ENCODE measurements at regions not wholly inside any gene's neighbourhood (a gene's known extent, or its start where the extent isn't known, plus 50 kb on each side); places are given as distances from the start of the nearest gene placed in this dataset.

- Histone ChIP-seq H3K36me3 (ENCODE audit: control insufficient read depth in 2 of 2, extremely low read depth in 1 of 2, insufficient read depth in 2 of 2, low read length in 2 of 2) (no peaks in the 10 kb centered on the region), H3K27me3 (ENCODE audit: control insufficient read depth, extremely low read depth, insufficient read depth, low read length) (peaks cover 6% of the 10 kb centered on the region), H3K4me3 (ENCODE audit: control insufficient read depth in 2 of 3, extremely low read depth in 1 of 3, insufficient read depth in 2 of 3, low read depth in 1 of 3, low read length in 3 of 3) (no peak overlapping the region), H4K20me1 (ENCODE audit: control insufficient read depth, extremely low read depth, insufficient read depth, low read length) (no peaks in the 10 kb centered on the region), H3K79me2 (ENCODE audit: control insufficient read depth, insufficient read depth, low read length) (no peaks in the 10 kb centered on the region), H3K9ac (ENCODE audit: control insufficient read depth, extremely low read depth, insufficient read depth, low read length) (no peak overlapping the region), H3K4me2 (ENCODE audit: control insufficient read depth, extremely low read depth, insufficient read depth, low read depth, low read length) (no peak overlapping the region), H3K27ac (ENCODE audit: control insufficient read depth, insufficient read depth, low read length) (no peak overlapping the region), H3K9me3 (ENCODE audit: control insufficient read depth, low read depth, low read length) (no peaks in the 10 kb centered on the region), H3K9me1 (ENCODE audit: control insufficient read depth, extremely low read depth, insufficient read depth, low read length) (no peaks in the 10 kb centered on the region), H3K4me1 (ENCODE audit: control insufficient read depth, extremely low read depth, insufficient read depth, low read length) (no peaks in the 10 kb centered on the region), H2AFZ (ENCODE audit: control insufficient read depth, low read length) (no peak overlapping the region)
- no peak for DNase-seq (ENCODE audit: low read depth, low spot score)
- dilution Hi-C loops (cut with MboI; ENCODE audit: extremely low pct_ligation_motif_present, low sequenced_read_pairs) = no loop called here
- no peak for TF ChIP-seq CTCF (optimal IDR thresholded peaks at IDR 0.05 in 1 of 3, IDR thresholded peaks at IDR 0.05 in 1 of 3, conservative IDR thresholded peaks at IDR 0.05 in 1 of 3; ENCODE audit: extremely low read depth in 1 of 3, insufficient read depth in 2 of 3, low read length in 3 of 3)
- no peak for TF ChIP-seq EZH2 (IDR thresholded peaks at IDR 0.05; ENCODE audit: low read length)
- FAIRE-seq = no peak
Measured at GRCh38 chr9:87359958-87360601, 137.6 kb upstream of the DAPK1 start.

- H3K27ac ChIP-seq (ENCODE audit: control insufficient read depth, insufficient read depth, low read length) = no peak overlapping the region
Measured at GRCh38 chr9:87370049-87370685, 127.5 kb upstream of the DAPK1 start.

More at GRCh38 chr9:87370049-87370685, 127.5 kb upstream of the DAPK1 start:
- Histone ChIP-seq H3K4me1 (ENCODE audit: control insufficient read depth, extremely low read depth, insufficient read depth, low read length) (peaks cover 22% of the 10 kb centered on the region), H3K9me1 (ENCODE audit: control insufficient read depth, extremely low read depth, insufficient read depth, low read length) (no peaks in the 10 kb centered on the region), H3K27me3 (ENCODE audit: control insufficient read depth, extremely low read depth, insufficient read depth, low read length) (no peaks in the 10 kb centered on the region), H3K9ac (ENCODE audit: control insufficient read depth, extremely low read depth, insufficient read depth, low read length) (no peak overlapping the region), H4K20me1 (ENCODE audit: control insufficient read depth, extremely low read depth, insufficient read depth, low read length) (no peaks in the 10 kb centered on the region), H3K4me3 (ENCODE audit: control insufficient read depth in 2 of 3, extremely low read depth in 1 of 3, insufficient read depth in 2 of 3, low read depth in 1 of 3, low read length in 3 of 3) (no peak overlapping the region), H3K36me3 (ENCODE audit: control insufficient read depth in 2 of 2, extremely low read depth in 1 of 2, insufficient read depth in 2 of 2, low read length in 2 of 2) (no peaks in the 10 kb centered on the region), H2AFZ (ENCODE audit: control insufficient read depth, low read length) (no peak overlapping the region), H3K9me3 (ENCODE audit: control insufficient read depth, low read depth, low read length) (no peaks in the 10 kb centered on the region), H3K79me2 (ENCODE audit: control insufficient read depth, insufficient read depth, low read length) (no peaks in the 10 kb centered on the region), H3K4me2 (ENCODE audit: control insufficient read depth, extremely low read depth, insufficient read depth, low read depth, low read length) (no peak overlapping the region)
- dilution Hi-C loops (cut with MboI; ENCODE audit: extremely low pct_ligation_motif_present, low sequenced_read_pairs) = no loop called here
- FAIRE-seq (no peak), DNase-seq (ENCODE audit: low read depth, low spot score) (no peak)
- no peak for TF ChIP-seq EZH2 (IDR thresholded peaks at IDR 0.05; ENCODE audit: low read length)
- no peak for TF ChIP-seq CTCF (optimal IDR thresholded peaks at IDR 0.05 in 1 of 3, IDR thresholded peaks at IDR 0.05 in 1 of 3, conservative IDR thresholded peaks at IDR 0.05 in 1 of 3; ENCODE audit: extremely low read depth in 1 of 3, insufficient read depth in 2 of 3, low read length in 3 of 3)
